HCT116 (cell line): ENCODE measurements at regions not wholly inside any gene's neighbourhood (a gene's known extent, or its start where the extent isn't known, plus 50 kb on each side); places are given as distances from the start of the nearest gene placed in this dataset.

Experiments used
- ATAC-seq: fragments of 200-7000 bp; cut with Tn5 transposase; 2 replicates; pipeline ENCODE4 v1.9.1; 2020; ENCODE audit warnings: mild to moderate bottlenecking, moderate library complexity
- BruUV-seq: library from RNA; stranded (reverse); fragments of 400-500 nt; replicated peaks from 2 replicates; lab custom pipeline; 2021; lab: Mats Ljungman, UMichigan
- CTCF ChIA-PET: fragments of 300-600 bp; sonication (Branson Sonifier 250); formaldehyde crosslinking; loops from one replicate; lab custom pipeline; 2021; ENCODE audit warnings: antibody characterized with exemption; lab: Charles Lee
- POLR2A ChIA-PET: fragments of 300-600, 350-600 bp; sonication (Branson Sonifier 250); formaldehyde crosslinking; loops from one replicate; lab custom pipeline; 2021; ENCODE audit warnings: antibody characterized with exemption; lab: Charles Lee
- RAD21 ChIA-PET, 2 experiments: fragments of 300-600 bp; sonication (Branson Sonifier 250); formaldehyde crosslinking; loops; one replicate each; lab custom pipeline; 2023; ENCODE audit warnings: low total read pairs in 2 of 2; ENCODE audit not compliant: uncharacterized antibody in 2 of 2, unreplicated experiment in 2 of 2, low non-redundant PET in 1 of 2; lab: Charles Lee
- DNase-seq: peaks from one replicate; pipeline ENCODE4 v3.0.0-alpha.2; 2010; ENCODE audit warnings: low read depth, low spot score
- H2AFZ ChIP-seq: fragments of 200-600 bp; shearing (Covaris generic), sonication (generic); 2 replicates; pipeline ENCODE4 v1.6.1; 2017; ENCODE audit warnings: low read depth, mixed run types, mixed read lengths, antibody characterized with exemption, low read length; ENCODE audit not compliant: poor library complexity, severe bottlenecking
- H3K27ac ChIP-seq: 2 replicates; pipeline ENCODE4 v1.5.1; 2012; ENCODE audit warnings: low read depth, low read length
- H3K27me3 ChIP-seq: fragments of 200-600 bp; sonication (generic); 2 replicates; pipeline ENCODE4 v1.6.1; 2016; ENCODE audit warnings: mixed run types, low read length, mixed read lengths; ENCODE audit not compliant: insufficient read depth
- H3K36me3 ChIP-seq, 2 experiments: fragments of 200-500 bp in 1 of 2; fragments of 200-600 bp in 1 of 2; sonication (Bioruptor generic) in 1 of 2; sonication (generic) in 1 of 2; 2 replicates each; pipeline versions ENCODE4 v1.5.1 to v1.6.1; 2014 to 2016; ENCODE audit warnings: low read length in 2 of 2, inconsistent platforms in 1 of 2, mixed read lengths in 1 of 2, mixed run types in 1 of 2; ENCODE audit not compliant: insufficient read depth in 2 of 2, control insufficient read depth in 1 of 2
- H3K4me1 ChIP-seq, 2 experiments: fragments of 200-600 bp in 1 of 2; sonication (generic) in 1 of 2; 2 replicates each; pipeline versions ENCODE4 v1.5.1 to v1.6.1; 2012 to 2017; ENCODE audit warnings: low read length in 2 of 2, inconsistent platforms in 1 of 2, mild to moderate bottlenecking in 1 of 2, mixed read lengths in 1 of 2, mixed run types in 1 of 2, moderate library complexity in 1 of 2; ENCODE audit not compliant: insufficient read depth in 2 of 2, control insufficient read depth in 1 of 2
- H3K4me2 ChIP-seq: fragments of 200-600 bp; sonication (generic); 2 replicates; pipeline ENCODE4 v1.6.1; 2017; ENCODE audit warnings: mixed run types, low read length, mixed read lengths
- H3K4me3 ChIP-seq, 2 experiments: fragments of 200-600 bp in 1 of 2; sonication (generic) in 1 of 2; replicated peaks in 1 of 2; 2 replicates each; pipeline ENCODE4 v1.5.1; 2011 to 2016; ENCODE audit warnings: low read length in 2 of 2, control low read depth in 1 of 2, low read depth in 1 of 2, mild to moderate bottlenecking in 1 of 2, mixed read lengths in 1 of 2, mixed run types in 1 of 2
- H3K79me2 ChIP-seq: fragments of 200-600 bp; sonication (generic); 2 replicates; pipeline ENCODE4 v1.6.1; 2017; ENCODE audit warnings: mild to moderate bottlenecking, mixed run types, low read length, moderate library complexity, mixed read lengths; ENCODE audit not compliant: insufficient read depth
- H3K9ac ChIP-seq: fragments of 200-600 bp; sonication (generic); 2 replicates; pipeline ENCODE4 v1.6.1; 2016; ENCODE audit warnings: low read length, mixed read lengths
- H3K9me2 ChIP-seq: fragments of 200-600 bp; sonication (generic), shearing (Covaris generic); 2 replicates; pipeline ENCODE4 v1.6.1; 2017; ENCODE audit warnings: mixed run types, mild to moderate bottlenecking, moderate library complexity; ENCODE audit not compliant: insufficient read depth
- H3K9me3 ChIP-seq, 2 experiments: fragments of 200-500 bp in 1 of 2; fragments of 200-600 bp in 1 of 2; sonication (Bioruptor generic) in 1 of 2; sonication (generic) in 1 of 2; 2 replicates each; pipeline ENCODE4 v1.6.1; 2014 to 2017; ENCODE audit warnings: low read length in 2 of 2, mixed read lengths in 2 of 2, inconsistent platforms in 1 of 2, low read depth in 1 of 2, mild to moderate bottlenecking in 1 of 2, mixed run types in 1 of 2, moderate library complexity in 1 of 2; ENCODE audit not compliant: control insufficient read depth in 1 of 2, insufficient read depth in 1 of 2
- H4K20me1 ChIP-seq: fragments of 200-600 bp; sonication (generic), shearing (Covaris generic); 2 replicates; pipeline ENCODE4 v1.6.1; 2017; ENCODE audit warnings: mixed run types, mild to moderate bottlenecking, moderate library complexity; ENCODE audit not compliant: insufficient read depth
- EZH2phosphoT487 ChIP-seq: fragments of 200-600 bp; IDR thresholded peaks from 2 replicates; pipeline ENCODE4 v1.6.1; 2018; ENCODE audit warnings: antibody characterized with exemption, borderline replicate concordance
- POLR2AphosphoS5 ChIP-seq: IDR thresholded peaks from 2 replicates; pipeline ENCODE4 v1.6.1; 2011; ENCODE audit warnings: mild to moderate bottlenecking, low read depth, low read length, moderate library complexity
- SRF ChIP-seq: IDR thresholded peaks from 2 replicates; pipeline ENCODE4 v1.6.1; 2012; ENCODE audit warnings: low read depth
- YY1 ChIP-seq: IDR thresholded peaks from 2 replicates; pipeline ENCODE4 v1.6.1; 2011; ENCODE audit warnings: low read length, low read depth, moderate library complexity, mild to moderate bottlenecking; ENCODE audit not compliant: insufficient replicate concordance; ENCODE audit errors: extremely low read depth
- intact Hi-C: fragments of 100-400 bp; cut with micrococcal nuclease; formaldehyde crosslinking; loops from 2 replicates; pipeline ENCODE4 v1.10.0; 2022
- TF ChIP-seq, protein P1 (sequence below): IDR thresholded peaks from 2 replicates; pipeline ENCODE4 v1.6.1; 2012
- TF ChIP-seq, protein P2 (sequence below): IDR thresholded peaks from 2 replicates; pipeline ENCODE4 v1.6.1; 2012
- TF ChIP-seq, protein P3 (sequence below): IDR thresholded peaks from 2 replicates; pipeline ENCODE4 v1.6.1; 2011; ENCODE audit warnings: mild to moderate bottlenecking, low read length, moderate library complexity; ENCODE audit not compliant: insufficient replicate concordance; ENCODE audit errors: extremely low read depth
- TF ChIP-seq, protein P4 (sequence below), 3 experiments: fragments of 200-600 bp in 1 of 3; sonication (generic) in 1 of 3; IDR thresholded peaks in 2 of 3; conservative IDR thresholded peaks in 1 of 3; 2 replicates each; pipeline ENCODE4 v1.5.1; 2012 to 2017; ENCODE audit warnings: low read depth in 2 of 3, low read length in 2 of 3, antibody characterized with exemption in 1 of 3, borderline replicate concordance in 1 of 3, control low read depth in 1 of 3, mild to moderate bottlenecking in 1 of 3, mixed read lengths in 1 of 3, mixed run types in 1 of 3, moderate library complexity in 1 of 3; ENCODE audit not compliant: insufficient read depth in 1 of 3

DNA sequence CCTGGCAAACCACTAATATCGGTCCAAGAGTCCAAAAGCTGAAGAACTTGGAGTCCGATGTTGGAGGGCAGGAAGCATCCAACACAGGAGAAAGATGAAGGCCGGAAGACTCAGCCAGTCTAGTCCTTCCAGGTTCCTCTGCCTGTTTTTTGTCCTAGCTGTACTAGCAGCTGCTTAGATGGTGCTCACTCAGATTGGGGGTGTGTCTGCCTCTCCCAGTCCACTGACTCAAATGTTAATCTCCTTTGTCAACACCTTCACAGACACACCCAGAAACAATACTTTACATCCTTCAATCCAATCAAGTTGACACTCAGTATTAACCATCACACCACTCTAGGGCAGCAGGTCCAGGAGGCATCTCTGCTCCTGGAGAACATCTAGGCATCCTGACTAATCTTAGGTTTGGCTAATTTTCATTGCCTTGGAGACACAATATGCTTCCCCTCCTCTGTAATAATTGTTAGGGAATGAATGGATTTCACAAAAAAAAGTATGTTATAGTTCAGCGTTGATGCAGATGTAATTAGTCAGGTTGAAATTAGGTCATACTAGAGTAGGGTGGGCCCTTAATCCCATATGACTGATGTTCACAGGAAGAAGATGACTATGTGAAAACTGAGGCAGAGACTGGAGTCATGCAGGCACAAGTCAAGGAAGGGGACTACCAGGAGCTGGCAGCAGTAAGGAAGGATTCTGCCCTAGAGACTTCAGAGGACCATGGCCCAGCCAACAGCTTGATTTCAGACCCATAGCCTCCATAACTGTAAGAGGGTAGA is 183.4 kb downstream of the RBM26 start:
- Histone ChIP-seq H2AFZ (no peak overlapping the region), H3K9me2 (no peaks in the 10 kb centered on the region), H3K27ac (no peak overlapping the region), H3K4me3 (no peak overlapping the region), H3K9me3 (no peaks in the 10 kb centered on the region), H3K9ac (no peak overlapping the region), H3K36me3 (no peaks in the 10 kb centered on the region), H3K27me3 (peaks cover 35% of the 10 kb centered on the region), H3K79me2 (no peaks in the 10 kb centered on the region), H4K20me1 (no peaks in the 10 kb centered on the region), H3K4me2 (no peak overlapping the region), H3K4me1 (no peaks in the 10 kb centered on the region)
- RAD21 ChIA-PET: no interaction called here
- CTCF ChIA-PET: no interaction called here
- TF ChIP-seq YY1: no peak
- TF ChIP-seq, protein P1, sequence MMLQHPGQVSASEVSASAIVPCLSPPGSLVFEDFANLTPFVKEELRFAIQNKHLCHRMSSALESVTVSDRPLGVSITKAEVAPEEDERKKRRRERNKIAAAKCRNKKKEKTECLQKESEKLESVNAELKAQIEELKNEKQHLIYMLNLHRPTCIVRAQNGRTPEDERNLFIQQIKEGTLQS: no peak
- TF ChIP-seq, protein P2, sequence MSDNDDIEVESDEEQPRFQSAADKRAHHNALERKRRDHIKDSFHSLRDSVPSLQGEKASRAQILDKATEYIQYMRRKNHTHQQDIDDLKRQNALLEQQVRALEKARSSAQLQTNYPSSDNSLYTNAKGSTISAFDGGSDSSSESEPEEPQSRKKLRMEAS: no peak
- TF ChIP-seq, protein P3, sequence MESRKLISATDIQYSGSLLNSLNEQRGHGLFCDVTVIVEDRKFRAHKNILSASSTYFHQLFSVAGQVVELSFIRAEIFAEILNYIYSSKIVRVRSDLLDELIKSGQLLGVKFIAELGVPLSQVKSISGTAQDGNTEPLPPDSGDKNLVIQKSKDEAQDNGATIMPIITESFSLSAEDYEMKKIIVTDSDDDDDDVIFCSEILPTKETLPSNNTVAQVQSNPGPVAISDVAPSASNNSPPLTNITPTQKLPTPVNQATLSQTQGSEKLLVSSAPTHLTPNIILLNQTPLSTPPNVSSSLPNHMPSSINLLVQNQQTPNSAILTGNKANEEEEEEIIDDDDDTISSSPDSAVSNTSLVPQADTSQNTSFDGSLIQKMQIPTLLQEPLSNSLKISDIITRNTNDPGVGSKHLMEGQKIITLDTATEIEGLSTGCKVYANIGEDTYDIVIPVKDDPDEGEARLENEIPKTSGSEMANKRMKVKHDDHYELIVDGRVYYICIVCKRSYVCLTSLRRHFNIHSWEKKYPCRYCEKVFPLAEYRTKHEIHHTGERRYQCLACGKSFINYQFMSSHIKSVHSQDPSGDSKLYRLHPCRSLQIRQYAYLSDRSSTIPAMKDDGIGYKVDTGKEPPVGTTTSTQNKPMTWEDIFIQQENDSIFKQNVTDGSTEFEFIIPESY: no peak
- no peak for TF ChIP-seq SRF
- TF ChIP-seq, protein P4, sequence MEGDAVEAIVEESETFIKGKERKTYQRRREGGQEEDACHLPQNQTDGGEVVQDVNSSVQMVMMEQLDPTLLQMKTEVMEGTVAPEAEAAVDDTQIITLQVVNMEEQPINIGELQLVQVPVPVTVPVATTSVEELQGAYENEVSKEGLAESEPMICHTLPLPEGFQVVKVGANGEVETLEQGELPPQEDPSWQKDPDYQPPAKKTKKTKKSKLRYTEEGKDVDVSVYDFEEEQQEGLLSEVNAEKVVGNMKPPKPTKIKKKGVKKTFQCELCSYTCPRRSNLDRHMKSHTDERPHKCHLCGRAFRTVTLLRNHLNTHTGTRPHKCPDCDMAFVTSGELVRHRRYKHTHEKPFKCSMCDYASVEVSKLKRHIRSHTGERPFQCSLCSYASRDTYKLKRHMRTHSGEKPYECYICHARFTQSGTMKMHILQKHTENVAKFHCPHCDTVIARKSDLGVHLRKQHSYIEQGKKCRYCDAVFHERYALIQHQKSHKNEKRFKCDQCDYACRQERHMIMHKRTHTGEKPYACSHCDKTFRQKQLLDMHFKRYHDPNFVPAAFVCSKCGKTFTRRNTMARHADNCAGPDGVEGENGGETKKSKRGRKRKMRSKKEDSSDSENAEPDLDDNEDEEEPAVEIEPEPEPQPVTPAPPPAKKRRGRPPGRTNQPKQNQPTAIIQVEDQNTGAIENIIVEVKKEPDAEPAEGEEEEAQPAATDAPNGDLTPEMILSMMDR (IDR thresholded peaks at IDR 0.05 in 2 of 3, conservative IDR thresholded peaks at IDR 0.05 in 1 of 3; ENCODE audit: borderline replicate concordance in 1 of 3, insufficient read depth in 1 of 3, low read depth in 2 of 3, low read length in 2 of 3): no peak
- no peak for TF ChIP-seq EZH2phosphoT487
- TF ChIP-seq POLR2AphosphoS5: no peak
- no peak for DNase-seq
- no TSS peak for BruUV-seq
- ATAC-seq: no peak
- POLR2A ChIA-PET: no interaction called here
- intact Hi-C loops: no loop called here
